Psoas muscle (tissue), 7 donors: ENCODE measurements at regions not wholly inside any gene's neighbourhood (a gene's known extent, or its start where the extent isn't known, plus 50 kb on each side); places are given as distances from the start of the nearest gene placed in this dataset.

Experiments used
- ATAC-seq, 4 donors: fragments of 200-7000 bp; cut with Tn5 transposase; one replicate each; pipeline ENCODE4 v1.9.1; 2020; ENCODE audit warnings: moderate library complexity in 3 of 4, mild to moderate bottlenecking in 2 of 4
- DNase-seq, 2 donors: peaks; one replicate each; pipeline ENCODE4 v3.0.0-alpha.2; 2020
- H3K27ac ChIP-seq: fragments of 200-600 bp; one replicate; pipeline ENCODE4 v1.8.0; 2022
- H3K27me3 ChIP-seq, 3 donors: fragments of 200-600 bp in 1 of 3; one replicate each; pipeline versions ENCODE4 v1.6.1 to v1.8.0; 2013 to 2022; ENCODE audit warnings: low read length in 2 of 3, mild to moderate bottlenecking in 2 of 3, moderate library complexity in 1 of 3; ENCODE audit not compliant: insufficient read depth in 3 of 3
- H3K36me3 ChIP-seq, 2 donors: fragments of 200-600 bp in 1 of 2; one replicate each; pipeline versions ENCODE4 v1.6.1 to v1.8.0; 2013 to 2022; ENCODE audit warnings: low read depth in 1 of 2, mild to moderate bottlenecking in 1 of 2, moderate library complexity in 1 of 2; ENCODE audit not compliant: insufficient read depth in 1 of 2
- H3K4me1 ChIP-seq: fragments of 200-600 bp; one replicate; pipeline ENCODE4 v1.8.0; 2022
- H3K4me3 ChIP-seq: fragments of 200-600 bp; one replicate; pipeline ENCODE4 v1.8.0; 2022; ENCODE audit warnings: mild to moderate bottlenecking
- H3K9me3 ChIP-seq: fragments of 200-600 bp; one replicate; pipeline ENCODE4 v1.8.0; 2022
- WGBS, 3 donors: extraction: QIAGEN DNeasy Blood & Tissue Kit; methylation state at CpG; one replicate each; pipeline versions ENCODE4 v1.1.6 to v1.1.7; 2013; 5-methylcytosine and 5-hydroxymethylcytosine counted together
- intact Hi-C, 2 donors: fragments of 100-400 bp; cut with DNase I; formaldehyde crosslinking; loops; one replicate each; pipeline versions ENCODE4 v1.11.0 to v1.14.2; 2022
- TF ChIP-seq, protein P1 (sequence below): fragments of 200-600 bp; IDR thresholded peaks from one replicate; pipeline ENCODE4 v1.8.0; 2022; ENCODE audit warnings: antibody characterized with exemption
- donor health status: healthy with polysubstance abuse.
- donor health status: DM: no; HTN: no; CAD: no; lungs with moderate emphysema.
- donor health status: Bipolar disorder and iron deficiency.
- donor health status: healthy.
- donor health status: DM: yes; HTN: yes; CAD: no.
- donor health status: DM: no; HTN: no; CAD: no.
- donor health status: DM: yes; HTN: yes; CAD: no.

DNA sequence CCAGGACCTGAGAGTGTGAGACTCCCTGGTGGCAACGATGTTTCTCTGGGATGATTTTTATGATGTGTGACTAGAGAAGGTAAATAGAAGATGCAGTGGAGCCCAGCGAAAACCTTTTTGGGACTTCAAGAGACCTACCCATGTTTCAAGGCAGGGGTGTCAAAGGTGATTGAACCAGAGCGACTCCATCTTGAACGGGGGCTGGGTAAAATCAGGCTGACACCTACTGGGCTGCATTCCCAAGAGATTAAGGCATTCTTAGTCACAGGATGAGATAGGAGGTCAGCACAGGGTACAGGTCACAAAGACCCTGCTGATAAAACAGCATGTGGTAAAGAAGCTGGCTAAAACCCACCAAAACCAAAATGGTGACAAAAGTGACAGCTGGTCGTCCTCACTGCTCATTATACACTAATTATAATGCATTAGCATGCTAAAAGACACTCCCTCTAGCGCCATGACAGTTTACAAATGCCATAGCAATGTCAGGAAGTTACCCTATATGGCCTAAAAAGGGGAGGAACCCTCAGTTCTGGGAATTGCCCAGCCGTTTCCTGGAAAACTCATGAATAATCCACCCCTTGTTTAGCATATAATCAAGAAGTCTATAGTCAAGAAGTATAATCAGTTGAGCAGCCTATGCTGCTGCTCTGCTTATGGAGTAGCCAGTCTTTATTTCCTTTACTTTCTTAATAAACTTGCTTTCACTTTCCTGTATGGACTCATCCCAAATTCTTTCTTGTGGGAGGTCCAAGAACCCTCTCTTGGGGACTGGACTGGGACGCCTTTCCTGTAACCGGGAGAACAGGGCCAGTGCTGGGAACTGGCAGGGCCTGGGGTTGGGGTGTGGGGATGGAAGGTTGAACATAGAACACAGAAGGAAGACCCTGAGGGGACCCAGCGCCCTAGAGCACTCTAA lies 526.4 kb downstream of the QKI start:
- Histone ChIP-seq H3K4me3 (no peak overlapping the region), H3K27ac (peak overlapping the region; percentile 51), H3K9me3 (no peaks in the 10 kb centered on the region), H3K27me3 (no peaks in the 10 kb centered on the region), H3K36me3 (no peaks in the 10 kb centered on the region), H3K4me1 (peaks cover 13% of the 10 kb centered on the region)
- intact Hi-C loops: loop anchor here in 1 of 2 donors (10.0 kb wide), 1 partner anchor 126 kb away; no protein-coding TSS in a partner anchor
- 66 to 77% (median 70%) methylated on average over 10 of the region's 10 CpGs for WGBS, 3 donors
- DNase-seq: peak; percentile 43 to 72
- ATAC-seq: peak in 1 of 4 donors; percentile 30
- TF ChIP-seq, protein P1, sequence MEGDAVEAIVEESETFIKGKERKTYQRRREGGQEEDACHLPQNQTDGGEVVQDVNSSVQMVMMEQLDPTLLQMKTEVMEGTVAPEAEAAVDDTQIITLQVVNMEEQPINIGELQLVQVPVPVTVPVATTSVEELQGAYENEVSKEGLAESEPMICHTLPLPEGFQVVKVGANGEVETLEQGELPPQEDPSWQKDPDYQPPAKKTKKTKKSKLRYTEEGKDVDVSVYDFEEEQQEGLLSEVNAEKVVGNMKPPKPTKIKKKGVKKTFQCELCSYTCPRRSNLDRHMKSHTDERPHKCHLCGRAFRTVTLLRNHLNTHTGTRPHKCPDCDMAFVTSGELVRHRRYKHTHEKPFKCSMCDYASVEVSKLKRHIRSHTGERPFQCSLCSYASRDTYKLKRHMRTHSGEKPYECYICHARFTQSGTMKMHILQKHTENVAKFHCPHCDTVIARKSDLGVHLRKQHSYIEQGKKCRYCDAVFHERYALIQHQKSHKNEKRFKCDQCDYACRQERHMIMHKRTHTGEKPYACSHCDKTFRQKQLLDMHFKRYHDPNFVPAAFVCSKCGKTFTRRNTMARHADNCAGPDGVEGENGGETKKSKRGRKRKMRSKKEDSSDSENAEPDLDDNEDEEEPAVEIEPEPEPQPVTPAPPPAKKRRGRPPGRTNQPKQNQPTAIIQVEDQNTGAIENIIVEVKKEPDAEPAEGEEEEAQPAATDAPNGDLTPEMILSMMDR: no peak

DNA sequence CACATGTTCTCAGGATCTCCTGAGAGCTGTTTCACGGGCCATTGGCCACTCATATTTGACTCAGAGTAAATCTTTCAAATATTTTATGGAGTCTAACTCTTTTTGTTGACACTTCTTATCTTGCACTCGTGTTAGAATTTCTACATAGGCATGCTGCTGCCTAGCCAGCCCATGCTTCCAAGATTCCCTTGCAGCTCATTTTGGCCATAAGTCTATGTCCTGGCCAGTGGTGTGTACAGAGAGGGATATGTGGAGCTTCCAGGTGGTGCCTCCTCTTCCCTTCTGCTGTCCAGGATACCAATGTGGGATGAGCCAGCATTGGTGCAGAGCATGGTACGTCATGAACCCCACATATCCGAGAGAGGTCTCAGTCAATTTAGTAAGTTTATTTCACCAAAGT lies 522.6 kb downstream of the QKI start:
- Histone ChIP-seq H3K36me3 (no peaks in the 10 kb centered on the region), H3K27me3 (no peaks in the 10 kb centered on the region), H3K27ac (no peak overlapping the region), H3K9me3 (no peaks in the 10 kb centered on the region), H3K4me1 (no peaks in the 10 kb centered on the region), H3K4me3 (no peak overlapping the region)
- ATAC-seq: no peak
- WGBS, 3 donors: 76 to 90% (median 81%) methylated on average over 4 of the region's 4 CpGs
- intact Hi-C loops: no loop called here
- TF ChIP-seq, protein P1: no peak
- no peak for DNase-seq

DNA sequence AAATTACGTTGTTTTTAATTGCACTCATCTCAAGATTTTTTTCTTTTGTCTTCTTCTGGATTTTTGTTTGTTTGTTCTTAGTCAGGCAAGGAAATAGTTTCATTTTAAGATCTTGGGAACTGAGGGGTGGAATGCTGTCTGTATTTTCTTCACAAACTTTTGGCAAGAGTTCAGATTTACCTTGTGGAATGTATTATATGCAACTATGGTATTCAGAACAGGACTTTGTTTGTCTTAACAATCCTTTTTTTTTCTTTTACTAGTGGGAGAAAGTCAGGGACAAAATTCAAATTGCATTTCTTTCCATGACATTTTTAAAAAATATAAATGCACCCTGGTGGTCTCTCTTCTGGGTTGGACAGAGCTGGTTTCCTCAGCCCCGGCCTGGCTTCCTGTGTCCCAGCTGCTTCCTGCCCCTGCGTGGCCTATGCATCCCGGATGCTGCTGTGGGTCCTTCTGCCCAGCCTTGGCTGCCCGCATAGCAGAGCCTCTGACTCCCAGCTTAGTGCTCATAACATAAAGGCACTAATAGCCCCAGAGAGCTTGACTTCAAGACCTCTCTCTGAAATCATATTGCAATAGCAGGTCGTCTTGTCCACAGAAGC lies 520.7 kb downstream of the QKI start:
- Histone ChIP-seq H3K9me3 (no peaks in the 10 kb centered on the region), H3K36me3 (no peaks in the 10 kb centered on the region), H3K4me3 (no peak overlapping the region), H3K4me1 (no peaks in the 10 kb centered on the region), H3K27me3 (no peaks in the 10 kb centered on the region), H3K27ac (no peak overlapping the region)
- DNase-seq: no peak
- TF ChIP-seq, protein P1: no peak
- WGBS, 3 donors: 67 to 74% (median 68%) methylated on average over 6 of the region's 6 CpGs
- intact Hi-C loops: no loop called here
- ATAC-seq: no peak

DNA sequence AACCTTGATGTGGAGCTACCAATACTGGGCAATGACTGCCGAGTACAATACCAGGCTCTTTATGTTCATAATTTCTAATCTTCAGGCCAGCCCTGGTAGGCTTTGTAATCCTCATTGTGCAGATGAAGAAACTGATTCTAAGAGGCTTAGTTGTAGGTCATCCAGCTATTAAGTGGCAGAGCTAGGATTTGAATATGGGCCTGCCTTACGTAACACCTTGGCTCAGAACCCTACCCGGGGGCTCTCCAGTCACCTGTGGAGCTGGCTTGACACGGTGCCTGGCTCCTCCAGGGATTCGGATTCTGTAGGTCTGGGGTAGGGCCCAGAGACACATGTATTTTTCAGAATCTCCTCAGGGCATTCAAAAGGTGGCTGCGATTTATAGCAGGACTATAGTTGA lies 515.5 kb downstream of the QKI start:
- intact Hi-C loops: no loop called here
- 46 to 71% (median 55%) methylated on average over 6 of the region's 6 CpGs for WGBS, 3 donors
- H3K4me3 ChIP-seq: no peak overlapping the region
- no peak overlapping the region for H3K27ac ChIP-seq
- ATAC-seq (peak in 2 of 4 donors; percentile 4 to 20), DNase-seq (no peak)
- H3K36me3 ChIP-seq: no peaks in the 10 kb centered on the region
- no peaks in the 10 kb centered on the region for H3K27me3 ChIP-seq
- H3K4me1 ChIP-seq: no peaks in the 10 kb centered on the region
- TF ChIP-seq, protein P1: no peak
- H3K9me3 ChIP-seq: no peaks in the 10 kb centered on the region
